Pancreas (tissue), 10 donors: ENCODE measurements at regions not wholly inside any gene's neighbourhood (a gene's known extent, or its start where the extent isn't known, plus 50 kb on each side); places are given as distances from the start of the nearest gene placed in this dataset.

ENCODE experiments used
- ATAC-seq, 4 donors: fragments of 200-7000 bp; cut with Tn5 transposase; one replicate each; pipeline versions ENCODE4 v1.8.0 to v1.9.1; 2020; ENCODE audit warnings: mild to moderate bottlenecking in 4 of 4, moderate library complexity in 4 of 4
- DNase-seq, 6 donors: peaks; one replicate each; pipeline ENCODE4 v3.0.0-alpha.2; 2020
- FAIRE-seq: peaks from 2 replicates; lab custom pipeline; 2012; peaks lifted over from hg19 to GRCh38; lab: Jason Lieb, UNC
- H3K27ac ChIP-seq, 4 donors: fragments of 200-600 bp; sonication (generic); 1 replicate in 3 of 4; 2 replicates in 1 of 4; pipeline versions ENCODE4 v1.5.0 to v1.8.0; 2020
- H3K27me3 ChIP-seq, 4 donors: fragments of 200-600 bp; one replicate each; pipeline ENCODE4 v1.8.0; 2021
- H3K36me3 ChIP-seq, 3 donors: fragments of 200-600 bp; sonication (generic) in 1 of 3; one replicate each; pipeline versions ENCODE4 v1.5.0 to v1.8.0; 2020 to 2021
- H3K4me1 ChIP-seq, 3 donors: fragments of 200-600 bp; one replicate each; pipeline ENCODE4 v1.8.0; 2021
- H3K4me3 ChIP-seq, 4 donors: fragments of 200-600 bp; sonication (generic) in 2 of 4; one replicate each; pipeline versions ENCODE4 v1.5.0 to v1.8.0; 2020 to 2021
- H3K9me3 ChIP-seq, 4 donors: fragments of 200-600 bp; one replicate each; pipeline ENCODE4 v1.8.0; 2021
- whole genome bisulfite sequencing, 2 donors: extraction: QIAGEN DNeasy Blood & Tissue Kit; methylation state at CpG; one replicate each; pipeline ENCODE4 v1.1.7; 2013; 5-methylcytosine and 5-hydroxymethylcytosine counted together
- intact Hi-C, 3 donors: fragments of 100-400 bp; cut with DNase I; formaldehyde crosslinking; loops; one replicate each; pipeline versions ENCODE4 v1.11.1 to v1.14.2; 2022
- TF ChIP-seq, protein P1 (sequence below), 4 donors: fragments of 200-600 bp; sonication (generic) in 3 of 4; IDR thresholded peaks; one replicate each; pipeline versions ENCODE4 v1.5.0 to v1.8.0; 2021; ENCODE audit warnings: antibody characterized with exemption in 4 of 4
- donor health status: healthy with polysubstance abuse.
- donor health status: DM: no; HTN: no; CAD: no; lungs with moderate emphysema.
- donor health status: DM: no; HTN: no; CAD: no.
- donor health status: control.
- donor health status: control.
- donor health status: Bipolar disorder and iron deficiency.
- donor health status: DM: yes; HTN: yes; CAD: no.
- donor health status: DM: no; HTN: no; CAD: no.
- donor health status: DM: no; HTN: no; CAD: no.
- donor health status: DM: yes; HTN: yes; CAD: no.

DNA sequence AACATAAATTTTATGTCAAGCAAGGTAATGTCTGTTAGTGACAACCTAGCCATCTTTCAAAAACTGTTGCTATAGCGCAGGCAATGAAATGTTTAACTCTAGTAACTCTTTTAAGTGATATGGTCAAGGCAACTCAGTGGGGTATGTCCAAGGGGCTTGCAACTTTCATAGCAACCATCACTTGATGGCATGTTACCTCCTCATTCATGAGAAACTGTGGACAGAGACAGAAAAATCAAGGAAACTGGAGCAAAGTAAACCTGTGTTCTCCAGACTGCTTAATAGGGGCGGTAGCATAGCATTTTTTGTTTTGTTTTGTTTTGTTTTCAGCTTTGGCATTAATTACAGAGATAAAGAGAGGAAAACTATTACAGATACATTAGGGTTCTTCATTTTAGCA, 1456.8 kb upstream of the AGA start:
- 69 to 82% methylated on average over 2 of the region's 2 CpGs for WGBS, 2 donors
- TF ChIP-seq, protein P1, sequence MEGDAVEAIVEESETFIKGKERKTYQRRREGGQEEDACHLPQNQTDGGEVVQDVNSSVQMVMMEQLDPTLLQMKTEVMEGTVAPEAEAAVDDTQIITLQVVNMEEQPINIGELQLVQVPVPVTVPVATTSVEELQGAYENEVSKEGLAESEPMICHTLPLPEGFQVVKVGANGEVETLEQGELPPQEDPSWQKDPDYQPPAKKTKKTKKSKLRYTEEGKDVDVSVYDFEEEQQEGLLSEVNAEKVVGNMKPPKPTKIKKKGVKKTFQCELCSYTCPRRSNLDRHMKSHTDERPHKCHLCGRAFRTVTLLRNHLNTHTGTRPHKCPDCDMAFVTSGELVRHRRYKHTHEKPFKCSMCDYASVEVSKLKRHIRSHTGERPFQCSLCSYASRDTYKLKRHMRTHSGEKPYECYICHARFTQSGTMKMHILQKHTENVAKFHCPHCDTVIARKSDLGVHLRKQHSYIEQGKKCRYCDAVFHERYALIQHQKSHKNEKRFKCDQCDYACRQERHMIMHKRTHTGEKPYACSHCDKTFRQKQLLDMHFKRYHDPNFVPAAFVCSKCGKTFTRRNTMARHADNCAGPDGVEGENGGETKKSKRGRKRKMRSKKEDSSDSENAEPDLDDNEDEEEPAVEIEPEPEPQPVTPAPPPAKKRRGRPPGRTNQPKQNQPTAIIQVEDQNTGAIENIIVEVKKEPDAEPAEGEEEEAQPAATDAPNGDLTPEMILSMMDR (IDR thresholded peaks at IDR 0.05) = no peak
- H3K9me3 ChIP-seq = no peaks in the 10 kb centered on the region
- FAIRE-seq (no peak), DNase-seq (no peak), ATAC-seq (no peak)
- no peaks in the 10 kb centered on the region for H3K27me3 ChIP-seq
- H3K4me1 ChIP-seq = no peaks in the 10 kb centered on the region
- no peak overlapping the region for H3K4me3 ChIP-seq
- intact Hi-C loops = no loop called here
- no peak overlapping the region for H3K27ac ChIP-seq
- no peaks in the 10 kb centered on the region for H3K36me3 ChIP-seq

DNA sequence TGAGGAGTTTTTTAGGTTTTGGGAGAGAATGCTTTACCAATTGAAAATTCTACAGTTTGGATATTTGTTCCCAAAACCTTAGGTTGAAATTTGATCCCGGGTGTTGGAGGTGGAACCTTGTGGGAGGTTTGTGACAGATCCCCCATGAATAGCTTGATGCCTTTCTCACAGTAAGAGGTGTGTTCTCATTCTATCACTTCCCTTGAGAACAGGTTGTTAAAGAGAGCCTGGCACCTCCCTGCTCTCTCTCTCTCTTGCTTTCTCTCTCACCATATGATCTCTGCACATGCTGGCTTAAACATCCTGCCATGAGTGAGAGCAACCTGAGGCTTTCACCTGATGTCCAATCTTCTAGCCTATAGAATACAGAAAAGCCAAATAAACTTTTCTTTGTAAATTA, 1475.5 kb upstream of the AGA start:
- Histone ChIP-seq H3K4me1 (no peaks in the 10 kb centered on the region), H3K36me3 (no peaks in the 10 kb centered on the region), H3K27me3 (no peaks in the 10 kb centered on the region), H3K4me3 (no peak overlapping the region), H3K9me3 (no peaks in the 10 kb centered on the region), H3K27ac (no peak overlapping the region)
- intact Hi-C loops = no loop called here
- TF ChIP-seq, protein P1 (IDR thresholded peaks at IDR 0.05) = no peak
- 12 to 13% methylated on average over 1 of the region's 1 CpG for WGBS, 2 donors
- ATAC-seq (no peak), FAIRE-seq (no peak), DNase-seq (no peak)

DNA sequence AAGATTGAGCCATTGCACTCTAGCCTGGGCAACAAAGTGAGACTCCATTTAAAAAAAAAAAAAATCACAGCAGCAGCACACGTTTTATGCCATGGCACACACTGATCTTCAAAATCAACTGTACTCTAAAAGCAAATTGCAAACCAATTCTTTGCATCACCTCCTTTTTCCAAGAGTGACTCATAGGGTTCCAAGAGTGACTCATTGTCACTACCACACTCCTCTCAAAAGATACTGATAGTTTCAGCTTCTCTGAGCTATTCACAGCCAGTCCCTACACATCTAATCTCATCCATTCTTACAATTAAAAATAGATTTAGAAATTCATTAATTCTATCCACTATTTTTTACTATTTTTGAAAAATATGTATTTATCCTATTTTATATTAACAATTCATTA, 1494.9 kb upstream of the AGA start:
- no peaks in the 10 kb centered on the region for H3K9me3 ChIP-seq
- H3K4me3 ChIP-seq = no peak overlapping the region
- intact Hi-C loops = no loop called here
- no peak for DNase-seq
- H3K27ac ChIP-seq = no peak overlapping the region
- ATAC-seq = no peak
- TF ChIP-seq, protein P1 (IDR thresholded peaks at IDR 0.05) = no peak
- 47 to 58% methylated on average over 1 of the region's 1 CpG for WGBS, 2 donors
- H3K36me3 ChIP-seq = no peaks in the 10 kb centered on the region
- no peak for FAIRE-seq
- no peaks in the 10 kb centered on the region for H3K4me1 ChIP-seq
- no peaks in the 10 kb centered on the region for H3K27me3 ChIP-seq

DNA sequence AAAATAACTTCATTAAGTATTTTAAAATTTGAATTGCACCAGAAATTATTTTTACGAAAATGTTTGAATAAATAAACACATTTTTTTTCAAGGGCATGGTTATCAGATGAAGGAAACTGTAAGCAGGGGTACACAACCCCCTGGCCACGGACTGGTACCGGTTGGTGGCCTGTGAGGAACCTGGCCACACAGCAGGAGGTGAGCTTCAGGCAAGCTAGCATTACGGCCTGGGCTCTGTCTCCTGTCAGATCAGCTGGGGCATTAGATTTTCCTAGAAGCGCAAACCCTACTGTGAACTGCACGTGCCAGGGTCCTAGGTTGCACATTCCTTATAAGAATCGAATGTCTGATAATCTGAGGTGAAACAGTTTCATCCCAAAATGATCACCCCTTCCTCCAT, 1499.7 kb upstream of the AGA start:
- H3K9me3 ChIP-seq = no peaks in the 10 kb centered on the region
- intact Hi-C loops = no loop called here
- ATAC-seq (no peak), DNase-seq (no peak), FAIRE-seq (no peak)
- WGBS, 2 donors = 54 to 63% methylated on average over 7 of the region's 7 CpGs
- no peak overlapping the region for H3K4me3 ChIP-seq
- no peaks in the 10 kb centered on the region for H3K36me3 ChIP-seq
- no peaks in the 10 kb centered on the region for H3K4me1 ChIP-seq
- TF ChIP-seq, protein P1 (IDR thresholded peaks at IDR 0.05) = no peak
- H3K27me3 ChIP-seq = no peaks in the 10 kb centered on the region
- no peak overlapping the region for H3K27ac ChIP-seq

DNA sequence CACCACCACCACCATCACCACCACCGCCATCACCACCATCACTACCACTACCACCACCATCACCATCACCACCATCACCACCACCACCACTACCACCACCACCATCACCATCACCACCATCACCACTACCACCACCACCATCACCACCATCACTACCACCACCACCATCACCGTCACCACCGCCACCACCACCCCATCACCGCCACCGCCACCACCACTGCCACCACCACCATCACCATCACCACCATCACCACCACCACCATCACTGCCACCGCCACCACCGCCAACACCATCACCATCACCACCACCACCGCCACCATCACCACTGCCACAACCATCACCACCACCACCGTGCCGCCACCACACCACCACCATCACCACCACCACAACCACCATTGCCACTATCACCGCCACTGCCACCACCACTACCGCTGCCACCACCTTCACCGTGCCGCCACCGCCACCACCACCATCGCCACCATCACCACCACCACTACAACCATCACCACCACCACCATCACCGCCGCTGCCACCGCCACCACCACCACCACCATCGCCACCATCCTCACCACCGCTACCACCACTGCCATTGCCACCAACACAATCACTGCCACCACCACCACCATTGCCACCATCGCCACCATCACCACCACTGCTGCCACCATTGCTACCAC, 1511.3 kb upstream of the AGA start:
- H3K4me1 ChIP-seq = no peaks in the 10 kb centered on the region
- DNase-seq (peak in 1 of 6 donors; percentile 38), FAIRE-seq (no peak), ATAC-seq (no peak)
- TF ChIP-seq, protein P1 (IDR thresholded peaks at IDR 0.05) = no peak
- no peaks in the 10 kb centered on the region for H3K9me3 ChIP-seq
- H3K27ac ChIP-seq = no peak overlapping the region
- H3K36me3 ChIP-seq = no peaks in the 10 kb centered on the region
- H3K4me3 ChIP-seq = no peak overlapping the region
- 88 to 91% methylated on average over 20 to 22 of the region's 22 CpGs for WGBS, 2 donors
- intact Hi-C loops = no loop called here
- H3K27me3 ChIP-seq = no peaks in the 10 kb centered on the region
